K562 (cell line): ENCODE measurements at regions not wholly inside any gene's neighbourhood (a gene's known extent, or its start where the extent isn't known, plus 50 kb on each side); places are given as distances from the start of the nearest gene placed in this dataset.

Experiments
- ATAC-seq: fragments of 200-7000 bp; cut with Tn5 transposase; 3 replicates; pipeline ENCODE4 v1.9.1; 2020; ENCODE audit warnings: moderate library complexity
- BruUV-seq: library from RNA; stranded (reverse); fragments of 400-500 nt; replicated peaks from 2 replicates; lab custom pipeline; 2021; lab: Mats Ljungman, UMichigan
- CTCF ChIA-PET: fragments of 300-600 bp; formaldehyde crosslinking; extraction: SDS; loops from one replicate; lab custom pipeline; 2021; ENCODE audit warnings: low intra/inter-chr PET ratio; lab: Yijun Ruan, JAX
- POLR2A ChIA-PET: fragments of 300-600, 350-650 bp; sonication (Branson Sonifier 250); formaldehyde crosslinking; extraction: SDS; loops from one replicate; lab custom pipeline; 2021; ENCODE audit warnings: antibody characterized with exemption, inconsistent platforms; lab: Yijun Ruan, JAX
- DNase-seq, 4 experiments: peaks; one replicate each; pipeline versions ENCODE4 v3.0.0 to v3.0.0-alpha.2; 2011 to 2018; ENCODE audit warnings: low spot score in 3 of 4, mixed read lengths in 3 of 4; ENCODE audit errors: extremely low read depth in 1 of 4
- FAIRE-seq: peaks from 2 replicates; lab custom pipeline; 2011; peaks lifted over from hg19 to GRCh38; lab: Jason Lieb, UNC
- H2AFZ ChIP-seq: 2 replicates; pipeline ENCODE4 v1.6.0; 2011; ENCODE audit warnings: low read depth, low read length, control low read depth, inconsistent platforms
- H3K27ac ChIP-seq: fragments of 200-600 bp; 3 replicates; pipeline ENCODE4 v1.8.0; 2011; ENCODE audit warnings: low read depth, mild to moderate bottlenecking, control low read depth, inconsistent platforms, low read length, moderate library complexity, mixed read lengths; ENCODE audit errors: extremely low read depth
- H3K27me3 ChIP-seq, 2 experiments: fragments of 300-600 bp in 1 of 2; 2 replicates in 1 of 2; 3 replicates in 1 of 2; pipeline versions ENCODE4 v1.6.0 to v1.8.0; 2011; ENCODE audit warnings: inconsistent platforms in 2 of 2, low read length in 2 of 2, mild to moderate bottlenecking in 1 of 2, mixed read lengths in 1 of 2, moderate library complexity in 1 of 2; ENCODE audit not compliant: control insufficient read depth in 2 of 2, insufficient read depth in 2 of 2
- H3K36me3 ChIP-seq: fragments of 300-600 bp; 3 replicates; pipeline ENCODE4 v1.8.0; 2011; ENCODE audit warnings: mild to moderate bottlenecking, low read length, inconsistent platforms; ENCODE audit not compliant: control insufficient read depth, insufficient read depth
- H3K4me1 ChIP-seq, 2 experiments: fragments of 200-600 bp in 1 of 2; replicated peaks in 1 of 2; 2 replicates in 1 of 2; 3 replicates in 1 of 2; pipeline versions ENCODE4 v1.5.1 to v1.8.0; 2011; ENCODE audit warnings: inconsistent platforms in 2 of 2, low read length in 2 of 2, mild to moderate bottlenecking in 1 of 2, mixed read lengths in 1 of 2, moderate library complexity in 1 of 2; ENCODE audit not compliant: control insufficient read depth in 2 of 2, insufficient read depth in 2 of 2
- H3K4me2 ChIP-seq: 2 replicates; pipeline ENCODE4 v1.6.1; 2011; ENCODE audit warnings: low read length, control low read depth, inconsistent platforms, mixed read lengths; ENCODE audit not compliant: insufficient read depth
- H3K4me3 ChIP-seq: fragments of 200-600 bp; sonication (generic), shearing (Covaris generic); 2 replicates; pipeline ENCODE4 v1.5.1; 2016; ENCODE audit warnings: control low read depth, inconsistent platforms
- H3K79me2 ChIP-seq: fragments of 200-600 bp; 3 replicates; pipeline ENCODE4 v1.8.0; 2011; ENCODE audit warnings: low read length, inconsistent platforms; ENCODE audit not compliant: control insufficient read depth, insufficient read depth
- H3K9ac ChIP-seq, 2 experiments: 2 replicates each; pipeline versions ENCODE4 v1.6.0 to v1.6.1; 2011; ENCODE audit warnings: low read depth in 2 of 2, low read length in 2 of 2, control low read depth in 1 of 2, inconsistent platforms in 1 of 2, mild to moderate bottlenecking in 1 of 2, mixed read lengths in 1 of 2; ENCODE audit not compliant: insufficient read depth in 1 of 2
- H3K9me1 ChIP-seq: one replicate; pipeline ENCODE4 v1.6.0; 2011; ENCODE audit warnings: inconsistent platforms, mild to moderate bottlenecking, low read length, moderate library complexity; ENCODE audit not compliant: control insufficient read depth, insufficient read depth
- H3K9me3 ChIP-seq: replicated peaks from 2 replicates; pipeline ENCODE4 v1.5.1; 2011; ENCODE audit warnings: low read depth, low read length, inconsistent platforms; ENCODE audit not compliant: control insufficient read depth, insufficient read depth
- H4K20me1 ChIP-seq: replicated peaks from 2 replicates; pipeline ENCODE4 v1.6.1; 2011; ENCODE audit warnings: low read length, inconsistent platforms, mixed read lengths; ENCODE audit not compliant: control insufficient read depth, insufficient read depth
- CBX2 ChIP-seq: fragments of 200-600 bp; sonication (generic); IDR thresholded peaks from one replicate; pipeline ENCODE4 v1.6.1; 2012; ENCODE audit warnings: mild to moderate bottlenecking, low read length, inconsistent platforms; ENCODE audit not compliant: insufficient read depth, poor library complexity, severe bottlenecking
- CHD1 ChIP-seq: fragments of 200-600 bp; sonication (generic); IDR thresholded peaks from one replicate; pipeline ENCODE4 v1.6.1; 2012; ENCODE audit warnings: mild to moderate bottlenecking, moderate library complexity, low read length, inconsistent platforms
- MXD1 ChIP-seq: fragments of 250-450 bp; sonication (Bioruptor Pico); IDR thresholded peaks from 2 replicates; pipeline ENCODE4 v1.8.0; 2021; ENCODE audit warnings: borderline replicate concordance, mild to moderate bottlenecking, moderate library complexity; ENCODE audit not compliant: poor library complexity, severe bottlenecking
- PCBP2 ChIP-seq: fragments of 200-400 bp; formaldehyde crosslinking; IDR thresholded peaks from 2 replicates; pipeline ENCODE4 v1.6.1; 2018; ENCODE audit warnings: low read length, low read depth, mild to moderate bottlenecking, moderate library complexity; ENCODE audit not compliant: poor library complexity, severe bottlenecking
- SFPQ ChIP-seq: fragments of 200-400 bp; formaldehyde crosslinking; IDR thresholded peaks from 2 replicates; pipeline ENCODE4 v1.6.1; 2017; ENCODE audit warnings: mild to moderate bottlenecking, low read depth, low read length, moderate library complexity
- ZBTB40 ChIP-seq, 2 experiments: fragments of 450-650 bp in 1 of 2; sonication (generic) in 1 of 2; formaldehyde crosslinking in 1 of 2; IDR thresholded peaks; 2 replicates each; pipeline versions ENCODE4 v1.7.1 to v1.9.0; 2016 to 2022; ENCODE audit warnings: inconsistent platforms in 1 of 2, mild to moderate bottlenecking in 1 of 2, missing genetic modification reagents in 1 of 2
- ZC3H11A ChIP-seq: IDR thresholded peaks from 2 replicates; pipeline ENCODE4 v1.6.1; 2012; ENCODE audit warnings: low read depth, low read length, improper control_type of control experiment
- ZFPM2 ChIP-seq: fragments of 250-450 bp; sonication (Bioruptor Pico); IDR thresholded peaks from 2 replicates; pipeline ENCODE4 v1.5.1; 2022; ENCODE audit warnings: mild to moderate bottlenecking
- WGBS: fragments of 100-300 bp; shearing (Covaris generic); methylation state at CpG from one replicate; pipeline ENCODE4 v1.1.6; 2016; ENCODE audit warnings: low coverage, mixed read lengths; ENCODE audit not compliant: insufficient coverage; ENCODE audit errors: missing lambda C conversion rate; 5-methylcytosine and 5-hydroxymethylcytosine counted together
- in situ Hi-C: fragments of 300-500 bp; cut with MboI; formaldehyde crosslinking; loops from 4 replicates; pipeline ENCODE4 v1.15.0; 2018; ENCODE audit warnings: inconsistent platforms, mixed read lengths
- intact Hi-C: fragments of 100-400 bp; cut with micrococcal nuclease; formaldehyde crosslinking; loops from 2 replicates; pipeline ENCODE4 v1.14.2; 2022

GRCh38 chr16:76007645-76008044, 269.6 kb upstream of the CNTNAP4 start (continued):
- TF ChIP-seq ZBTB40 (IDR thresholded peaks at IDR 0.05): no peak
- TF ChIP-seq ZBTB40 (CRISPR knock-in tag; IDR thresholded peaks at IDR 0.05): no peak

- intact Hi-C loops: no loop called here
- FAIRE-seq (no peak), DNase-seq (no peak), ATAC-seq (no peak)
- in situ Hi-C loops: no loop called here
- Histone ChIP-seq H2AFZ (no peak overlapping the region), H3K9me3 (no peaks in the 10 kb centered on the region), H3K9ac (no peak overlapping the region), H4K20me1 (no peaks in the 10 kb centered on the region), H3K9me1 (no peaks in the 10 kb centered on the region), H3K4me3 (no peak overlapping the region), H3K36me3 (no peaks in the 10 kb centered on the region), H3K4me2 (no peak overlapping the region), H3K27ac (no peak overlapping the region), H3K79me2 (no peaks in the 10 kb centered on the region), H3K4me1 (no peaks in the 10 kb centered on the region), H3K27me3 (no peaks in the 10 kb centered on the region)
- ChIA-PET POLR2A (no interaction called here), CTCF (no interaction called here)
- BruUV-seq: no TSS peak
- 3% methylated on average over 2 of the region's 2 CpGs for WGBS
- TF ChIP-seq CBX2 (no peak), SFPQ (no peak), CHD1 (no peak), ZC3H11A (no peak), PCBP2 (no peak), MXD1 (CRISPR knock-in tag) (no peak), ZFPM2 (CRISPR knock-in tag) (no peak)
These were observed 253.4 kb upstream of the CNTNAP4 start for GRCh38 chr16:76023835-76024234.
